ENCODE measurements at regions not wholly inside any gene's neighbourhood (a gene's known extent, or its start where the extent isn't known, plus 50 kb on each side); places are given as distances from the start of the nearest gene placed in this dataset.
"Not testable (repeated sequence)": the region's sequence is repeated elsewhere in the genome, so short reads cannot be mapped to it uniquely, and the experiment has no call there.

- DNase-seq (ENCODE audit: low read depth), result no peak
These were observed 113.7 kb downstream of the CDCA7 start for GRCh38 chr2:173468266-173468793.

GRCh38 chr2:173472112-173472511, 117.4 kb downstream of the CDCA7 start:
- no peak for DNase-seq (ENCODE audit: low read depth)

- DNase-seq (ENCODE audit: low read depth), result no peak
These were observed 128.5 kb downstream of the CDCA7 start for GRCh38 chr2:173483137-173483536.

GRCh38 chr2:173488861-173489260, 134.2 kb downstream of the CDCA7 start:
- DNase-seq (ENCODE audit: low read depth), result no peak

- DNase-seq (ENCODE audit: low read depth), result no peak
These were observed 136.7 kb downstream of the CDCA7 start for GRCh38 chr2:173491418-173491817.

- DNase-seq (ENCODE audit: low read depth), result no peak
These were observed 139.2 kb downstream of the CDCA7 start for GRCh38 chr2:173493874-173494273.

GRCh38 chr2:173496746-173497145, 142.1 kb downstream of the CDCA7 start:
- DNase-seq (ENCODE audit: low read depth), result no peak

GRCh38 chr2:173500953-173501352, 146.3 kb downstream of the CDCA7 start:
- no peak for DNase-seq (ENCODE audit: low read depth)

- DNase-seq (ENCODE audit: low read depth), result no peak
These were observed 147.6 kb downstream of the CDCA7 start for GRCh38 chr2:173502296-173502695.

- no peak for DNase-seq (ENCODE audit: low read depth)
These were observed 156.7 kb downstream of the CDCA7 start for GRCh38 chr2:173511357-173511756.

GRCh38 chr2:173511942-173512341, 157.3 kb downstream of the CDCA7 start:
- DNase-seq (ENCODE audit: low read depth), result no peak

- no peak for DNase-seq (ENCODE audit: low read depth)
These were observed 158.5 kb downstream of the CDCA7 start for GRCh38 chr2:173513107-173513727.

GRCh38 chr2:173520918-173521317, 166.2 kb downstream of the CDCA7 start:
- no peak for DNase-seq (ENCODE audit: low read depth)

GRCh38 chr2:173521450-173522192, 166.9 kb downstream of the CDCA7 start:
- DNase-seq (ENCODE audit: low read depth), result no peak

- DNase-seq (ENCODE audit: low read depth), result no peak
These were observed 168.8 kb downstream of the CDCA7 start for GRCh38 chr2:173523497-173523896.

- DNase-seq (ENCODE audit: low read depth), result no peak
These were observed 169.7 kb downstream of the CDCA7 start for GRCh38 chr2:173524256-173524955.

GRCh38 chr2:173532732-173533531, 178.3 kb downstream of the CDCA7 start:
- DNase-seq (ENCODE audit: low read depth), result not testable (repeated sequence)

GRCh38 chr2:173537694-173538093, 183.0 kb downstream of the CDCA7 start:
- DNase-seq (ENCODE audit: low read depth), result no peak

- no peak for DNase-seq (ENCODE audit: low read depth)
These were observed 184.9 kb downstream of the CDCA7 start for GRCh38 chr2:173539615-173540014.

GRCh38 chr2:173544641-173545363, 190.1 kb downstream of the CDCA7 start:
- DNase-seq (ENCODE audit: low read depth), result no peak

- DNase-seq (ENCODE audit: low read depth), result no peak
These were observed 190.7 kb downstream of the CDCA7 start for GRCh38 chr2:173545364-173545763.
